ENCODE measurements at regions not wholly inside any gene's neighbourhood (a gene's known extent, or its start where the extent isn't known, plus 50 kb on each side); places are given as distances from the start of the nearest gene placed in this dataset.

DNA sequence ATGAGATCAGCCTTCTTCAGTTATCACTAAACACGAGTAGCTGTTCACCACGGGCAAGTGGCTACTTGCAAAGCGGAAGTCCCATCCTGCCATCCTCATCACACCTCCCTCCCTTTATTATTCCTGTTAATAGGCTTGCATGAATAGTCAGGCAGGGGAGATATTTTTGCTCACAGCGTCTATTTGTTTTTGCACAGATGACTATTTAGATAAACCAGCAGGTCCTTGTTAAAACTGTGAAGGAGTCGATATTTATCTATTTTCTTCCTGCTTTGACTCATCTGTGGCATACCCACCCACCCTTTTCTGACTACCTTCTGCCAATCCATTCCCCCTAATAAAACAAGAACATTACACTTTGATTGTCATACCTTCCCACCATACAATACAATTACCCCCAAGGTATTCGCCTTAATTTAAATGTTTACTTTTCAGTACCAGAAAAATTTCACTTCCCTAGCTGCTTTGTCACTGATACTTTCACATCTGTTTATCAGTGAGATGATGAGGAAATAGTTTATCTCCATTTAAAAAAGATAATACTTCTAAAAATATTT is 96.6 kb upstream of the BANK1 start (continued):
- TF ChIP-seq, protein P1, sequence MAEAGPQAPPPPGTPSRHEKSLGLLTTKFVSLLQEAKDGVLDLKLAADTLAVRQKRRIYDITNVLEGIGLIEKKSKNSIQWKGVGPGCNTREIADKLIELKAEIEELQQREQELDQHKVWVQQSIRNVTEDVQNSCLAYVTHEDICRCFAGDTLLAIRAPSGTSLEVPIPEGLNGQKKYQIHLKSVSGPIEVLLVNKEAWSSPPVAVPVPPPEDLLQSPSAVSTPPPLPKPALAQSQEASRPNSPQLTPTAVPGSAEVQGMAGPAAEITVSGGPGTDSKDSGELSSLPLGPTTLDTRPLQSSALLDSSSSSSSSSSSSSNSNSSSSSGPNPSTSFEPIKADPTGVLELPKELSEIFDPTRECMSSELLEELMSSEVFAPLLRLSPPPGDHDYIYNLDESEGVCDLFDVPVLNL (IDR thresholded peaks at IDR 0.05; ENCODE audit: low read depth, low read length): no peak
- TF ChIP-seq NFYB (IDR thresholded peaks at IDR 0.05; ENCODE audit: insufficient read depth, low read depth, low read length) (no peak), SIN3A (IDR thresholded peaks at IDR 0.05; ENCODE audit: low read depth, low read length) (no peak), HDAC2 (IDR thresholded peaks at IDR 0.05) (no peak), CBX5 (IDR thresholded peaks at IDR 0.05; ENCODE audit: low read depth) (no peak), HCFC1 (IDR thresholded peaks at IDR 0.05; ENCODE audit: low read length) (no peak), BCL11A (IDR thresholded peaks at IDR 0.05; ENCODE audit: low read depth, low read length) (no peak), ATF7 (IDR thresholded peaks at IDR 0.05; ENCODE audit: low read depth) (no peak), LARP7 (IDR thresholded peaks at IDR 0.05) (no peak), TCF12 (IDR thresholded peaks at IDR 0.05; ENCODE audit: low read depth, low read length) (no peak), WRNIP1 (IDR thresholded peaks at IDR 0.05; ENCODE audit: borderline replicate concordance, low read depth, low read length) (no peak), EP300 (IDR thresholded peaks at IDR 0.05; ENCODE audit: borderline replicate concordance in 1 of 2, control insufficient read depth in 1 of 2, low read depth in 2 of 2, low read length in 2 of 2) (no peak; a peak in 1 of 4 replicates), JUNB (IDR thresholded peaks at IDR 0.05) (0 out of 2 replicates have a peak, but pooled peaks have one; percentile 14), MEF2A (IDR thresholded peaks at IDR 0.05; ENCODE audit: insufficient read depth, low read depth, low read length) (no peak), SREBF2 (IDR thresholded peaks at IDR 0.05; ENCODE audit: low read length) (no peak), CREB1 (IDR thresholded peaks at IDR 0.05; ENCODE audit: low read depth) (no peak), RUNX3 (IDR thresholded peaks at IDR 0.05; ENCODE audit: low read length) (no peak; the same call in 1 of the 2 replicates), RFX5 (IDR thresholded peaks at IDR 0.05; ENCODE audit: low read depth, low read length) (no peak), NR2C2 (IDR thresholded peaks at IDR 0.05; ENCODE audit: borderline replicate concordance, control insufficient read depth, insufficient read length, low read depth) (no peak), SMAD5 (IDR thresholded peaks at IDR 0.05; ENCODE audit: low read depth) (no peak), RBBP5 (conservative IDR thresholded peaks at IDR 0.05) (no peak), RAD51 (IDR thresholded peaks at IDR 0.05) (no peak), IKZF2 (IDR thresholded peaks at IDR 0.05) (peak; percentile 42 to 58; a peak in 2 of 4 replicates), MEF2B (IDR thresholded peaks at IDR 0.05; ENCODE audit: partially characterized antibody, poor library complexity, severe bottlenecking) (peak; percentile 38)
- TF ChIP-seq, protein P2, sequence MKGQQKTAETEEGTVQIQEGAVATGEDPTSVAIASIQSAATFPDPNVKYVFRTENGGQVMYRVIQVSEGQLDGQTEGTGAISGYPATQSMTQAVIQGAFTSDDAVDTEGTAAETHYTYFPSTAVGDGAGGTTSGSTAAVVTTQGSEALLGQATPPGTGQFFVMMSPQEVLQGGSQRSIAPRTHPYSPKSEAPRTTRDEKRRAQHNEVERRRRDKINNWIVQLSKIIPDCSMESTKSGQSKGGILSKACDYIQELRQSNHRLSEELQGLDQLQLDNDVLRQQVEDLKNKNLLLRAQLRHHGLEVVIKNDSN (IDR thresholded peaks at IDR 0.05; ENCODE audit: borderline replicate concordance, extremely low read length, insufficient read depth, low read depth, low read length): no peak
- TF ChIP-seq, protein P3, sequence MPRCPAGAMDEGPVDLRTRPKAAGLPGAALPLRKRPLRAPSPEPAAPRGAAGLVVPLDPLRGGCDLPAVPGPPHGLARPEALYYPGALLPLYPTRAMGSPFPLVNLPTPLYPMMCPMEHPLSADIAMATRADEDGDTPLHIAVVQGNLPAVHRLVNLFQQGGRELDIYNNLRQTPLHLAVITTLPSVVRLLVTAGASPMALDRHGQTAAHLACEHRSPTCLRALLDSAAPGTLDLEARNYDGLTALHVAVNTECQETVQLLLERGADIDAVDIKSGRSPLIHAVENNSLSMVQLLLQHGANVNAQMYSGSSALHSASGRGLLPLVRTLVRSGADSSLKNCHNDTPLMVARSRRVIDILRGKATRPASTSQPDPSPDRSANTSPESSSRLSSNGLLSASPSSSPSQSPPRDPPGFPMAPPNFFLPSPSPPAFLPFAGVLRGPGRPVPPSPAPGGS (IDR thresholded peaks at IDR 0.05; ENCODE audit: borderline replicate concordance, insufficient read depth, low read depth, low read length, poor library complexity, severe bottlenecking): no peak
- TF ChIP-seq, protein P4, sequence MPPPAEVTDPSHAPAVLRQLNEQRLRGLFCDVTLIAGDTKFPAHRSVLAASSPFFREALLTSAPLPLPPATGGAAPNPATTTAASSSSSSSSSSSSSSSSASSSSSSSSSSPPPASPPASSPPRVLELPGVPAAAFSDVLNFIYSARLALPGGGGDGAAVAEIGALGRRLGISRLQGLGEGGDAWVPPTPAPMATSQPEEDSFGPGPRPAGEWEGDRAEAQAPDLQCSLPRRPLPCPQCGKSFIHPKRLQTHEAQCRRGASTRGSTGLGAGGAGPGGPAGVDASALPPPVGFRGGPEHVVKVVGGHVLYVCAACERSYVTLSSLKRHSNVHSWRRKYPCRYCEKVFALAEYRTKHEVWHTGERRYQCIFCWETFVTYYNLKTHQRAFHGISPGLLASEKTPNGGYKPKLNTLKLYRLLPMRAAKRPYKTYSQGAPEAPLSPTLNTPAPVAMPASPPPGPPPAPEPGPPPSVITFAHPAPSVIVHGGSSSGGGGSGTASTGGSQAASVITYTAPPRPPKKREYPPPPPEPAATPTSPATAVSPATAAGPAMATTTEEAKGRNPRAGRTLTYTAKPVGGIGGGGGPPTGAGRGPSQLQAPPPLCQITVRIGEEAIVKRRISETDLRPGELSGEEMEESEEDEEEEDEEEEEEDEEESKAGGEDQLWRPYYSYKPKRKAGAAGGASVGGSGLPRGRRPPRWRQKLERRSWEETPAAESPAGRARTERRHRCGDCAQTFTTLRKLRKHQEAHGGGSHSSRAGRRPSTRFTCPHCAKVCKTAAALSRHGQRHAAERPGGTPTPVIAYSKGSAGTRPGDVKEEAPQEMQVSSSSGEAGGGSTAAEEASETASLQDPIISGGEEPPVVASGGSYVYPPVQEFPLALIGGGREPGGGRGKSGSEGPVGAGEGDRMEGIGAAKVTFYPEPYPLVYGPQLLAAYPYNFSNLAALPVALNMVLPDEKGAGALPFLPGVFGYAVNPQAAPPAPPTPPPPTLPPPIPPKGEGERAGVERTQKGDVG (CRISPR knock-in tag; IDR thresholded peaks at IDR 0.05): no peak
